Liver (tissue), 8 donors: ENCODE measurements at regions not wholly inside any gene's neighbourhood (a gene's known extent, or its start where the extent isn't known, plus 50 kb on each side); places are given as distances from the start of the nearest gene placed in this dataset.

ENCODE experiments used
- DNase-seq: peaks from one replicate; pipeline ENCODE4 v3.0.0-alpha.2; 2017; ENCODE audit warnings: low spot score
- H3K27ac ChIP-seq, 2 donors: one replicate each; pipeline ENCODE4 v1.7.0; 2013; ENCODE audit warnings: inconsistent platforms in 2 of 2, low read length in 2 of 2, control low read depth in 1 of 2, low read depth in 1 of 2, mild to moderate bottlenecking in 1 of 2
- H3K27me3 ChIP-seq, 4 donors: one replicate each; pipeline versions ENCODE4 v1.6.1 to v1.7.0; 2013; ENCODE audit warnings: low read length in 3 of 4, inconsistent platforms in 1 of 4, mild to moderate bottlenecking in 1 of 4, moderate library complexity in 1 of 4; ENCODE audit not compliant: control insufficient read depth in 4 of 4, insufficient read depth in 4 of 4
- H3K36me3 ChIP-seq, 4 donors: one replicate each; pipeline versions ENCODE4 v1.6.1 to v1.7.0; 2013; ENCODE audit warnings: low read length in 3 of 4, mild to moderate bottlenecking in 3 of 4, low read depth in 1 of 4, moderate library complexity in 1 of 4; ENCODE audit not compliant: control insufficient read depth in 4 of 4, insufficient read depth in 3 of 4
- H3K4me1 ChIP-seq, 4 donors: one replicate each; pipeline versions ENCODE4 v1.6.1 to v1.7.0; 2013; ENCODE audit warnings: low read length in 3 of 4, mild to moderate bottlenecking in 3 of 4, moderate library complexity in 1 of 4; ENCODE audit not compliant: control insufficient read depth in 4 of 4, insufficient read depth in 4 of 4
- H3K4me3 ChIP-seq, 3 donors: one replicate each; pipeline versions ENCODE4 v1.6.1 to v1.7.0; 2013; ENCODE audit warnings: low read length in 3 of 3, control low read depth in 1 of 3, low read depth in 1 of 3, mild to moderate bottlenecking in 1 of 3
- H3K9ac ChIP-seq, 2 donors: one replicate each; pipeline ENCODE4 v1.7.0; 2013; ENCODE audit warnings: low read length in 2 of 2, mild to moderate bottlenecking in 2 of 2, moderate library complexity in 2 of 2, control low read depth in 1 of 2, low read depth in 1 of 2
- H3K9me3 ChIP-seq, 4 donors: one replicate each; pipeline versions ENCODE4 v1.6.1 to v1.7.0; 2013; ENCODE audit warnings: low read length in 3 of 4; ENCODE audit not compliant: control insufficient read depth in 4 of 4
- CTCF ChIP-seq: fragments of 150-350 bp; IDR thresholded peaks from 2 replicates; pipeline ENCODE4 v1.5.1; 2017; ENCODE audit warnings: improper control_type of control experiment, low read depth, low read length; ENCODE audit not compliant: missing input control
- EGR1 ChIP-seq, 2 donors: IDR thresholded peaks; 2 replicates each; pipeline ENCODE4 v1.6.1; 2016 to 2018; ENCODE audit warnings: antibody characterized with exemption in 2 of 2, low read depth in 2 of 2
- FOXA1 ChIP-seq: IDR thresholded peaks from 2 replicates; pipeline ENCODE4 v1.6.1; 2016; ENCODE audit warnings: antibody characterized with exemption
- FOXA2 ChIP-seq: IDR thresholded peaks from 2 replicates; pipeline ENCODE4 v1.6.1; 2016; ENCODE audit warnings: antibody characterized with exemption
- GABPA ChIP-seq, 2 donors: IDR thresholded peaks in 1 of 2; conservative IDR thresholded peaks in 1 of 2; 2 replicates each; pipeline ENCODE4 v1.6.1; 2016; ENCODE audit warnings: antibody characterized with exemption in 2 of 2, mild to moderate bottlenecking in 1 of 2, moderate library complexity in 1 of 2
- HNF4A ChIP-seq, 2 donors: conservative IDR thresholded peaks; 2 replicates each; pipeline ENCODE4 v1.6.1; 2016; ENCODE audit warnings: antibody characterized with exemption in 2 of 2, mild to moderate bottlenecking in 2 of 2
- HNF4G ChIP-seq: IDR thresholded peaks from 2 replicates; pipeline ENCODE4 v1.6.1; 2016; ENCODE audit warnings: antibody characterized with exemption
- JUND ChIP-seq, 2 donors: IDR thresholded peaks; 2 replicates each; pipeline ENCODE4 v1.6.1; 2016; ENCODE audit warnings: antibody characterized with exemption in 2 of 2
- NR2F2 ChIP-seq: IDR thresholded peaks from 2 replicates; pipeline ENCODE4 v1.6.1; 2016; ENCODE audit warnings: antibody characterized with exemption
- RAD21 ChIP-seq, 2 donors: IDR thresholded peaks; 2 replicates each; pipeline ENCODE4 v1.6.1; 2016; ENCODE audit warnings: antibody characterized with exemption in 2 of 2, mild to moderate bottlenecking in 2 of 2
- RXRA ChIP-seq, 2 donors: IDR thresholded peaks; 2 replicates each; pipeline ENCODE4 v1.6.1; 2017 to 2018; ENCODE audit warnings: antibody characterized with exemption in 2 of 2, mild to moderate bottlenecking in 1 of 2
- SP1 ChIP-seq: IDR thresholded peaks from 2 replicates; pipeline ENCODE4 v1.6.1; 2018; ENCODE audit warnings: antibody characterized with exemption, mild to moderate bottlenecking
- TAF1 ChIP-seq: conservative IDR thresholded peaks from 2 replicates; pipeline ENCODE4 v1.6.1; 2016; ENCODE audit warnings: antibody characterized with exemption, mild to moderate bottlenecking
- YY1 ChIP-seq: IDR thresholded peaks from 2 replicates; pipeline ENCODE4 v1.6.1; 2016; ENCODE audit warnings: antibody characterized with exemption, mild to moderate bottlenecking
- ZBTB33 ChIP-seq: IDR thresholded peaks from 2 replicates; pipeline ENCODE4 v1.6.1; 2016; ENCODE audit warnings: antibody characterized with exemption
- WGBS: extraction: QIAGEN DNeasy Blood & Tissue Kit; methylation state at CpG from one replicate; pipeline ENCODE4 v1.1.7; 2013; 5-methylcytosine and 5-hydroxymethylcytosine counted together
- TF ChIP-seq, protein P1 (sequence below): IDR thresholded peaks from 2 replicates; pipeline ENCODE4 v1.6.1; 2016; ENCODE audit warnings: antibody characterized with exemption
- TF ChIP-seq, protein P2 (sequence below): IDR thresholded peaks from 2 replicates; pipeline ENCODE4 v1.6.1; 2016; ENCODE audit warnings: antibody characterized with exemption
- TF ChIP-seq, protein P3 (sequence below): IDR thresholded peaks from 2 replicates; pipeline ENCODE4 v1.6.1; 2016; ENCODE audit warnings: antibody characterized with exemption, mild to moderate bottlenecking
- donor health status: healthy.
- donor health status: healthy.
- donor health status: healthy.
- donor health status: healthy.
- donor health status: healthy.

DNA sequence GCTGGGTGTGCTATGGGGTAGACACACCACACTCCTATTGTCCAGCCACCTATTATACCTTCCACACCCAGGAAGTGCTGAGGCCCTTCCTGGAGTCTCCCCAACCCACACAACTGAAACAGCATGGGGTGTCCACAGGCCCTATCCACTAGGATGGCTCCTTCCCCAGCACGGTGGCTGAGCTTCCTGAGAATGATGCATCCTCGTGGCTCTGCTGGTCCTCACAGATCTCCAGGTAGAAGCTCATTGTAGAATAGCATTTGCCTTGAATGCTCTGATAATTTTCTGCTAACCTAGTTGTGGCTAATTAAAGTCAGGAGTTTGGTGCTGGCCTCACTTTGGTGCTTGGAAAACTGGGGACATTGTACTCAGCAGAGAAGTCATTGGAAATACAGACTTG is 182.6 kb downstream of the ANKRD30B start:
- Histone ChIP-seq H3K9ac (no peak overlapping the region), H3K4me1 (no peaks in the 10 kb centered on the region), H3K27me3 (no peaks in the 10 kb centered on the region), H3K4me3 (no peak overlapping the region), H3K27ac (no peak overlapping the region), H3K36me3 (no peaks in the 10 kb centered on the region), H3K9me3 (no peaks in the 10 kb centered on the region)
- DNase-seq: no peak
- WGBS: 87% methylated on average over 2 of the region's 2 CpGs
- TF ChIP-seq RXRA (IDR thresholded peaks at IDR 0.05) (no peak), CTCF (no peak), TAF1 (no peak), GABPA (IDR thresholded peaks at IDR 0.05 in 1 of 2, conservative IDR thresholded peaks at IDR 0.05 in 1 of 2) (no peak), RAD21 (IDR thresholded peaks at IDR 0.05) (no peak), EGR1 (IDR thresholded peaks at IDR 0.05; ENCODE audit: low read depth in 2 of 2) (no peak), YY1 (no peak), JUND (IDR thresholded peaks at IDR 0.05) (no peak), FOXA2 (no peak), ZBTB33 (no peak), FOXA1 (no peak), HNF4G (no peak), SP1 (no peak), NR2F2 (no peak), HNF4A (conservative IDR thresholded peaks at IDR 0.05) (no peak)
- TF ChIP-seq, protein P1, sequence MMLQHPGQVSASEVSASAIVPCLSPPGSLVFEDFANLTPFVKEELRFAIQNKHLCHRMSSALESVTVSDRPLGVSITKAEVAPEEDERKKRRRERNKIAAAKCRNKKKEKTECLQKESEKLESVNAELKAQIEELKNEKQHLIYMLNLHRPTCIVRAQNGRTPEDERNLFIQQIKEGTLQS: no peak
- TF ChIP-seq, protein P2, sequence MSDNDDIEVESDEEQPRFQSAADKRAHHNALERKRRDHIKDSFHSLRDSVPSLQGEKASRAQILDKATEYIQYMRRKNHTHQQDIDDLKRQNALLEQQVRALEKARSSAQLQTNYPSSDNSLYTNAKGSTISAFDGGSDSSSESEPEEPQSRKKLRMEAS: no peak
- TF ChIP-seq, protein P3, sequence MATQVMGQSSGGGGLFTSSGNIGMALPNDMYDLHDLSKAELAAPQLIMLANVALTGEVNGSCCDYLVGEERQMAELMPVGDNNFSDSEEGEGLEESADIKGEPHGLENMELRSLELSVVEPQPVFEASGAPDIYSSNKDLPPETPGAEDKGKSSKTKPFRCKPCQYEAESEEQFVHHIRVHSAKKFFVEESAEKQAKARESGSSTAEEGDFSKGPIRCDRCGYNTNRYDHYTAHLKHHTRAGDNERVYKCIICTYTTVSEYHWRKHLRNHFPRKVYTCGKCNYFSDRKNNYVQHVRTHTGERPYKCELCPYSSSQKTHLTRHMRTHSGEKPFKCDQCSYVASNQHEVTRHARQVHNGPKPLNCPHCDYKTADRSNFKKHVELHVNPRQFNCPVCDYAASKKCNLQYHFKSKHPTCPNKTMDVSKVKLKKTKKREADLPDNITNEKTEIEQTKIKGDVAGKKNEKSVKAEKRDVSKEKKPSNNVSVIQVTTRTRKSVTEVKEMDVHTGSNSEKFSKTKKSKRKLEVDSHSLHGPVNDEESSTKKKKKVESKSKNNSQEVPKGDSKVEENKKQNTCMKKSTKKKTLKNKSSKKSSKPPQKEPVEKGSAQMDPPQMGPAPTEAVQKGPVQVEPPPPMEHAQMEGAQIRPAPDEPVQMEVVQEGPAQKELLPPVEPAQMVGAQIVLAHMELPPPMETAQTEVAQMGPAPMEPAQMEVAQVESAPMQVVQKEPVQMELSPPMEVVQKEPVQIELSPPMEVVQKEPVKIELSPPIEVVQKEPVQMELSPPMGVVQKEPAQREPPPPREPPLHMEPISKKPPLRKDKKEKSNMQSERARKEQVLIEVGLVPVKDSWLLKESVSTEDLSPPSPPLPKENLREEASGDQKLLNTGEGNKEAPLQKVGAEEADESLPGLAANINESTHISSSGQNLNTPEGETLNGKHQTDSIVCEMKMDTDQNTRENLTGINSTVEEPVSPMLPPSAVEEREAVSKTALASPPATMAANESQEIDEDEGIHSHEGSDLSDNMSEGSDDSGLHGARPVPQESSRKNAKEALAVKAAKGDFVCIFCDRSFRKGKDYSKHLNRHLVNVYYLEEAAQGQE: no peak
